Aorta (tissue), 5 donors: ENCODE measurements at regions not wholly inside any gene's neighbourhood (a gene's known extent, or its start where the extent isn't known, plus 50 kb on each side); places are given as distances from the start of the nearest gene placed in this dataset.
A peak's percentile ranks its signal among the peaks of the same experiment; 100 is the strongest.
"Not testable (repeated sequence)": the region's sequence is repeated elsewhere in the genome, so short reads cannot be mapped to it uniquely, and the experiment has no call there.

ENCODE experiments used
- ATAC-seq: fragments of 200-7000 bp; cut with Tn5 transposase; one replicate; pipeline ENCODE4 v1.9.1; 2022; ENCODE audit warnings: moderate library complexity; ENCODE audit not compliant: low FRiP score
- DNase-seq, 2 donors: peaks; one replicate each; pipeline ENCODE4 v3.0.0-alpha.2; 2020
- H3K27ac ChIP-seq, 2 donors: one replicate each; pipeline ENCODE4 v1.5.1; 2013; ENCODE audit warnings: low read length in 2 of 2, mild to moderate bottlenecking in 2 of 2, moderate library complexity in 2 of 2, control low read depth in 1 of 2, inconsistent platforms in 1 of 2, low read depth in 1 of 2
- H3K27me3 ChIP-seq, 2 donors: one replicate each; pipeline ENCODE4 v1.6.1; 2013; ENCODE audit warnings: control low read depth in 1 of 2, low read length in 1 of 2, mild to moderate bottlenecking in 1 of 2, moderate library complexity in 1 of 2; ENCODE audit not compliant: insufficient read depth in 2 of 2, control insufficient read depth in 1 of 2
- H3K36me3 ChIP-seq, 2 donors: one replicate each; pipeline ENCODE4 v1.6.1; 2013; ENCODE audit warnings: control low read depth in 1 of 2, low read length in 1 of 2, mild to moderate bottlenecking in 1 of 2; ENCODE audit not compliant: insufficient read depth in 2 of 2, control insufficient read depth in 1 of 2
- H3K4me1 ChIP-seq, 2 donors: one replicate each; pipeline ENCODE4 v1.6.1; 2013; ENCODE audit warnings: low read length in 2 of 2, control low read depth in 1 of 2, mild to moderate bottlenecking in 1 of 2, moderate library complexity in 1 of 2; ENCODE audit not compliant: insufficient read depth in 2 of 2, control insufficient read depth in 1 of 2
- H3K4me3 ChIP-seq, 2 donors: one replicate each; pipeline ENCODE4 v1.5.1; 2013; ENCODE audit warnings: low read length in 2 of 2, control low read depth in 1 of 2, mild to moderate bottlenecking in 1 of 2
- H3K9me3 ChIP-seq: one replicate; pipeline ENCODE4 v1.6.1; 2013; ENCODE audit warnings: mild to moderate bottlenecking, low read length; ENCODE audit not compliant: control insufficient read depth
- WGBS, 2 donors: extraction: QIAGEN DNeasy Blood & Tissue Kit; methylation state at CpG; one replicate each; pipeline ENCODE4 v1.1.7; 2013; 5-methylcytosine and 5-hydroxymethylcytosine counted together
- intact Hi-C, 2 donors: fragments of 100-400 bp; cut with DNase I; formaldehyde crosslinking; loops; one replicate each; pipeline versions ENCODE4 v1.14.2 to v1.15.0; 2022
- donor health status: healthy with polysubstance abuse.
- donor health status: Bipolar disorder and iron deficiency.
- donor health status: DM: no; HTN: no; CAD: no.
- donor health status: DM: no; HTN: no; CAD: no.
- donor health status: DM: yes; HTN: yes; CAD: no.

GRCh38 chr1:47685763-47686066, 247.9 kb downstream of the FOXD2 start:
- H3K9me3 ChIP-seq, result no peaks in the 10 kb centered on the region
- DNase-seq (no peak), ATAC-seq (peak; percentile 39)
- WGBS, 2 donors, result 11 to 16% methylated on average over 2 of the region's 2 CpGs
- peak overlapping the region; percentile 43 to 62 for H3K27ac ChIP-seq
- intact Hi-C loops, result loop anchor here in 1 of 2 donors (5.0 kb wide), 1 partner anchor 113 kb away; no protein-coding TSS in a partner anchor
- peaks cover 0 to 3% of the 10 kb centered on the region in 2 donors for H3K4me1 ChIP-seq
- no peak overlapping the region for H3K4me3 ChIP-seq
- no peaks in the 10 kb centered on the region for H3K36me3 ChIP-seq
- no peaks in the 10 kb centered on the region for H3K27me3 ChIP-seq

- DNase-seq, result no peak
- Histone ChIP-seq H3K4me1 (peaks cover 0 to 3% of the 10 kb centered on the region in 2 donors), H3K27me3 (no peaks in the 10 kb centered on the region), H3K4me3 (no peak overlapping the region), H3K9me3 (no peaks in the 10 kb centered on the region), H3K36me3 (no peaks in the 10 kb centered on the region), H3K27ac (peak overlapping the region in 1 of 2 donors; percentile 76)
- intact Hi-C loops, result loop anchor here in 1 of 2 donors (5.0 kb wide), 1 partner anchor 115 kb away; no protein-coding TSS in a partner anchor
- 83 to 84% methylated on average over 15 of the region's 15 CpGs for WGBS, 2 donors
- no peak for ATAC-seq
Observed at GRCh38 chr1:47686731-47687630, 249.1 kb downstream of the FOXD2 start.

- H3K36me3 ChIP-seq, result no peaks in the 10 kb centered on the region
- intact Hi-C loops, result loop anchor here in 1 of 2 donors (5.0 kb wide), 1 partner anchor 116 kb away; no protein-coding TSS in a partner anchor
- no peak for ATAC-seq
- peaks cover 0 to 3% of the 10 kb centered on the region in 2 donors for H3K4me1 ChIP-seq
- H3K27me3 ChIP-seq, result no peaks in the 10 kb centered on the region
- H3K4me3 ChIP-seq, result no peak overlapping the region
- no peaks in the 10 kb centered on the region for H3K9me3 ChIP-seq
- DNase-seq, result peak in 1 of 2 donors; percentile 62
- no peak overlapping the region for H3K27ac ChIP-seq
- WGBS, 2 donors, result 87 to 91% methylated on average over 24 of the region's 24 CpGs
Observed at GRCh38 chr1:47687631-47688460, 250.0 kb downstream of the FOXD2 start.

- peaks cover 0 to 3% of the 10 kb centered on the region in 2 donors for H3K4me1 ChIP-seq
- peak in 1 of 2 donors; percentile 57 for DNase-seq
- no peak for ATAC-seq
- no peak overlapping the region for H3K4me3 ChIP-seq
- no peaks in the 10 kb centered on the region for H3K27me3 ChIP-seq
- intact Hi-C loops, result loop anchor here in 1 of 2 donors (5.0 kb wide), 1 partner anchor 116 kb away; no protein-coding TSS in a partner anchor
- WGBS, 2 donors, result 91 to 92% methylated on average over 19 of the region's 19 CpGs
- no peaks in the 10 kb centered on the region for H3K36me3 ChIP-seq
- H3K27ac ChIP-seq, result no peak overlapping the region
- H3K9me3 ChIP-seq, result no peaks in the 10 kb centered on the region
Observed at GRCh38 chr1:47688461-47689296, 250.8 kb downstream of the FOXD2 start.

GRCh38 chr1:47689894-47690293, 252.1 kb downstream of the FOXD2 start:
- H3K4me3 ChIP-seq, result no peak overlapping the region
- peaks cover 0 to 3% of the 10 kb centered on the region in 2 donors for H3K4me1 ChIP-seq
- intact Hi-C loops, result loop anchor here in 1 of 2 donors (5.0 kb wide), 1 partner anchor 118 kb away; no protein-coding TSS in a partner anchor
- H3K27ac ChIP-seq, result no peak overlapping the region
- ATAC-seq, result no peak
- no peaks in the 10 kb centered on the region for H3K27me3 ChIP-seq
- peak in 1 of 2 donors; percentile 44 for DNase-seq
- no peaks in the 10 kb centered on the region for H3K9me3 ChIP-seq
- H3K36me3 ChIP-seq, result no peaks in the 10 kb centered on the region
- 66 to 67% methylated on average over 11 of the region's 11 CpGs for WGBS, 2 donors

GRCh38 chr1:47690341-47691250, 252.8 kb downstream of the FOXD2 start:
- no peaks in the 10 kb centered on the region for H3K36me3 ChIP-seq
- ATAC-seq, result no peak
- intact Hi-C loops, result no loop called here
- H3K9me3 ChIP-seq, result no peaks in the 10 kb centered on the region
- no peak overlapping the region for H3K27ac ChIP-seq
- DNase-seq, result peak in 1 of 2 donors; percentile 8
- no peak overlapping the region for H3K4me3 ChIP-seq
- 86 to 90% methylated on average over 15 of the region's 15 CpGs for WGBS, 2 donors
- no peaks in the 10 kb centered on the region for H3K27me3 ChIP-seq
- peaks cover 0 to 3% of the 10 kb centered on the region in 2 donors for H3K4me1 ChIP-seq

GRCh38 chr1:47691293-47691692, 253.4 kb downstream of the FOXD2 start:
- intact Hi-C loops, H3K36me3 ChIP-seq, H3K4me1 ChIP-seq, H3K4me3 ChIP-seq, ATAC-seq, H3K27ac ChIP-seq, H3K9me3 ChIP-seq, H3K27me3 ChIP-seq: not testable (repeated sequence)
- WGBS, 2 donors, result 96 to 97% methylated on average over 4 of the region's 4 CpGs
- peak in 1 of 2 donors; percentile 12 for DNase-seq
